ENCODE measurements at regions not wholly inside any gene's neighbourhood (a gene's known extent, or its start where the extent isn't known, plus 50 kb on each side); places are given as distances from the start of the nearest gene placed in this dataset.
"Not testable (repeated sequence)": the region's sequence is repeated elsewhere in the genome, so short reads cannot be mapped to it uniquely, and the experiment has no call there.

DNA sequence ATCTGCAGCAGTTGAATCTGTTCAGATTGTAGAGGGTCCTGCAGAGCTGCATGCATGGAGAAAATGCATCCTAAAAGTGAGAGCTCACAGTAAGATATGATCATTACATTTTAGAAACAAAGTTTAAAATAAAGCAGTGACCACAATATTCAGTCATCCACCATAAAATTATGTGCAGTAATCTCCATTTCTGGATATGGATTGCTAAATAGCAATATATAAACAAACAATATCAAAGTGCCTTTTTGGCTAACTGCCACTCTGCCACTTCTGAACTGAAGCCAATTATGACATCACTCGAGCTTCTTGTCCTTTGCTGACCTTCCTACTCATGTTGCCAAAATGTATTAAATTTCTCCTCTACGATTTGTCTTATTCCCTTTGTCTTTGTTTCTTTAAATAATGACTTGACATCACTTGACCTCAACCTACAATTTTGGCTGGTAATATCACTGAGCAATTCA is 262.0 kb upstream of the CXADR start:
- DNase-seq = no peak

DNA sequence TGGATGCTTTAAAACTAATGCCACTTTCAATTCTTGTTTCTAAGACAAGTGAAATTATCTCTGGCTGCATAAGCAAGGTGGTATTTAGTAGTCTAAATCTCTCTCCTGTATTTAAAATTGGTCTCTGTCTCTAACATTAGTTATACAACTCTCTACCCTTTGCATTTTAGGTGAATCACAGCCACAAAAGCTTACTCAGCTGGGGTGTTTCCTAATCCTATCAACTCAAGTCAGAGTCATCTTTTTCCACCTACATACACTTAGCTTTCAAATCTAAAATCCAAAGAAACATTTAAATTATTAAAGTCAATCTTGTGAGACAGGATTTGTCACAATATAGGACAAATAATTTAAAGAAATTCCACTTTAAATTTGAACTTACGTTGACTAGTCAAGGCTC is 255.1 kb upstream of the CXADR start:
- DNase-seq = no peak

DNA sequence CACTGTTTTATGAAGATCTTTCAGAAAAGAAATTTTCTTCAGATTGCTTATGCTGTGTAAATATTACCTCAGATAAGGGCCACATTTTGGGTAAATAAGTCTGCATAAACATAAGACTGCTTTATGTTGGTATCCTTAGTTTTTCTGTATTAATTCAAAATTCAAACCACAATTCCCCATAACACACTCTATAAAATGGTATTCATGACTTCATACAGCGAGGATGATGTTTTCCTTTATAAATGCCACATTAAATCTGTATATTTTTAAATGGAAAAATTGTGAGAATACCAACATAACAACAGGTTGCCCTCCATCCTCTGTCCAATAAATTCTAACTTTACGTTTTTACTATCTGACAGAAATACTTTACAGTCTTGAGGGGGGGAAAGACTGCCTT is 248.7 kb upstream of the CXADR start:
- no peak for DNase-seq

DNA sequence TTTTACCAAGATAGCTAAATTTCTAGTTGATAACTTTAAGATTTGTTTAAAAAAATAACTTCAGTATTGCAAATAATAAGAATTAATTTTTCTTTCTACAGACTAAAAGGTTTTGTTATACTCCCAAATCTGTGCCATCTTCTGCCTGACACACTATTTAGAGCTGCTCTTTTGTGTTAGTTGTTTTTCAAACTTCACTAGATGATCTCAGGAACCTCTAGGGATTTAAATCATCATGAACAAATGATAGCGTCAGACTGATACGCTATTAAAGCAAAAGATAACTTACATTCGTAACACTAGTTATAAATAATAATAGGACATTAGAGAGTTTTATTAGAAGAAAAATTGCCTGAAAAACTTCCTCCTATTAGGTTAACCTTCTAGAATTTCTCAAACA is 243.1 kb upstream of the CXADR start:
- DNase-seq = no peak

DNA sequence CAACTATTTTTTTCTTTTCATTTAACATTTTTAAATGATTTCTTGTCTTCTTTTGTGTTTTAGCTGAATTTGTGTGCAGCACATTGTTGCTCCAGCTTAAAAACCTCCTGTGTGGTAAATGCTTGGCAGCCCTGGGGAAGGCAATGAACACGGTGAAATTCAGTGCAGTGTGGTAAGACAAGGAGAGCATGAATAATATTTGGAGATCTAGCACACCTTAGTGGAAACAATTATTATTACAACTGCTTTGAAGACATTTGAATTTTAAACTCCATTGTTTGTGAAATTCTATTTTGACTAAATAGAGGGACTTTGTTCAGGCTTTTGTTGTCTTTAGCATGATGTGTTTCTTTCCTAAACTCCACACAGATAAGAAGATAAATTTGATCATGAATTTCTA is 242.6 kb upstream of the CXADR start:
- DNase-seq = no peak

DNA sequence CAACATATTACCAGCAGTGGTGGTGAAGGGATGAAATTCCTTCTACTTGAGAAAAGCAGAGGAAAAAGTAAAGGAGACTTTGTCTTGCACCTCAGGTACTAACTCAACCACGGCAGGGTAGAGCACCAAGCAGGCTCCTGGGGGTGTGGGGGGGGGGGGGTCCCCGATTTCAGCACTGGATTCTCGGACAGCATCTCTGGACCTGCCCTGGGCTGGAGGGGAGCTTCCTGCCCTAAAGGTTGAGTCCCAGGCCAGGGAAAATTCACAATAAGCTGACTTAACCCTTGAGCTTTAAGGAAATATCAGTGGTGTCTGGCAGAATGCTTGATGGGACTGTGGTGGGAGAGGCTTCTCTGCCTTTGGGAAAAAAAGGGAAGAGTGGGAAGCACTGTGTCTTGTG is 233.2 kb upstream of the CXADR start:
- DNase-seq = no peak

DNA sequence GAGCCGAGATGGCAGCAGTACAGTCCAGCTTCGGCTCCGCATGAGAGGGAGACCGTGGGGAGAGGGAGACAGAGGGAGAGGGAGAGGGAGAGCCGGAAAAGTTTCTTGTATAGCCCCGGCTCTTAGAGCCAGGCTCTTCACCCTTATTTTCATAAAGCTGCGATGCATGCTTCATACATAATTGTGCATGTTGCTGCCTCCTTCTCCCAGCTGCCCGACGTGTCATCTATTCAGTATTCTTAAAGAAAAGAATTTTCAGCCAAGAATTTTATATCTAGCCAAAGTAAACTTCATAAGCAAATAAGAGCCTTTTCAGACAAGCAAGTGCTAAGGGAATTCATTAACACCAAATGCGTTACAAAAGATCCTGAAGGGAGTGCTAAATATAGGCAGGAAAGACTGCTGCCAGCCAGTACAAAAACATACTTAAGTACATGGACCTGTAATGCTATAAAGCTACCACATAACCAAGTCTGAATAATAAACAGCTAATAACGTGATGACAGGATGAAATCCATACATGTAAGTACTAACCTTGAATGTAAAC is 219.8 kb upstream of the CXADR start:
- not testable (repeated sequence) for DNase-seq

DNA sequence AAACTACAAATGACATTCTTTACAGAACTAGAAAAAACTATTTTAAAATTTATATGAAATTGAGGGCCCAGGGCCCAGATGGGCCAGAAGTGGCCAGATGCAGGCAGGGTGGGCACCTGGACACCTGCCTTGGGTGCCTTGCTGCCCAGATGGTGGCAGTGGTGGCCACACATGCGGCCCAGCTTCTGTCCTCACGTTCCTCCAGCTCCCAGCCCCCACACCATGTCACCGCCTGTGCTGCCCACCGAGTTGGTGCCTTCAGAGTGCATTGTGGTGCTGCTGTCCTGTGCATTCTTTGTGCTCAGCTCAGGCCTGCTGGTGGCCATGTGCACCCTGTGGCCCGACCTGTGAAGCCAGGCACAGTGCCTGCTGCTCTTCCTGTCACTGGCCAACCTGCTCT is 216.8 kb upstream of the CXADR start:
- no peak for DNase-seq

DNA sequence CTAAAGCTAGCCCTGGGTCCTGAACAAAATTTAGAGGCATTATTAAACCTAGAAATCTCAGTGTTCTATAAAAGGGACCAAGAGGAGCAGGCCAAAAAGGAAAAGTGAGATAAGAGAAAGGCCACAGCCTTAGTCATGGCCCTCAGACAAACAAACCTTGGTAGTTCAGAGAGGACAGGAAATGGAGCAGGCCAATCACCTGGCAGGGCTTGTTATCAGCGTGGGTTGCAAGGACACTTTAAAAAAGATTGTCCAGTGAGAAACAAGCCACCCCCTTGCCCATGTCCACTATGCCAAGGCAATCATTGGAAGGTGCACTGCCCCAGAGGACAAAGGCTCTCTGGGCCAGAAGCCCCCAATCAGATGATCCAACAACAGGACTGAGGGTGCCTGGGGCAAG is 213.3 kb upstream of the CXADR start:
- DNase-seq = not testable (repeated sequence)

DNA sequence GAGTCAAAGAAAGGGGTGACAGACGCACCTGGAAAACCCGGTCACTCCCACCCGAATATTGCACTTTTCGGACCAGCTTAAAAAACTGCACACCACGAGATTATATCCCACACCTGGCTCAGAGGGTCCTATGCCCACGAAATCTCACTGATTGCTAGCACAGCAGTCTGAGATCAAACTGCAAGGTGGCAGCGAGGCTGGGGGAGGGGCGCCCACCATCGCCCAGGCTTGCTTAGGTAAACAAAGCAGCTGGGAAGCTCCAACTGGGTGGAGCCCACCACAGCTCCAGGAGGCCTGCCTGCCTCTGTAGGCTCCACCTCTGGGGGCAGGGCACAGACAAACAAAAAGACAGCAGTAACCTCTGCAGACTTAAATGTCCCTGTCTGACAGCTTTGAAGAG is 185.1 kb upstream of the CXADR start:
- DNase-seq = not testable (repeated sequence)

DNA sequence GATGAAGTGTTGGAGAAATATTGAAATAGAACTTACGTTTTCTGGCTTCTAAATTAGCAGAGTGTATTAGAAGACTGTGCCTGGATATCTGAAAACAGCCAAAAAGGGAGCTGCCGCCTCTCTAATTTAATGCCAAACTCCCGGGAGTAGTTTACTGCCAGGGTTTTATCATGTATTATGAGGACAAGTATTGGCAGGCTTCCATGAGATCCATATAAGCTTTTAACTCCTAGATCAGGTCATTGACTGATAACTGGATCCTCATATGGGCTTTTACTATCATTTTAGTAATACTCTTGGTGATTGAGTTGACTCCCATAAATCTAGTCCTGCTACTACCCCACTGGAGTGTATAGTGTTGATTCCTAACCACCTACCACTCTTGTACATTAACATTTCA is 178.4 kb upstream of the CXADR start:
- no peak for DNase-seq

DNA sequence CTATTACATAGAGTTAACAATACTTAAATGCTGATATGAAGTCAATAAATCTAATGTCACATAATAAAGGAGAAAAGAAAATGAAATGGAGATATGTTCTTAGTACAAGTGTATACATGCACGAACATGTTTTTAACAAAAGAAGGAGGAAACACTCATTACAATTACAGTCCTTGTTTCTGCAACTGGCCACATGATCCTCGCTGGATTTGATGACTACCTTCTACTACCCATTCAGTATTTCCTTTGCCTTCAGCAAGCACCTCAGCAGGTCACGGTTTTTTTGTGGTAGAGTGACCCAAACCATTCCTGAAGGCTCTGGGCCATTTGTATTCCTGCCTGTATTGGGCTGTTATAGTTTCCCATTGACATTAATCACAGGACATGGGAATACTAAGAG is 172.8 kb upstream of the CXADR start:
- no peak for DNase-seq

DNA sequence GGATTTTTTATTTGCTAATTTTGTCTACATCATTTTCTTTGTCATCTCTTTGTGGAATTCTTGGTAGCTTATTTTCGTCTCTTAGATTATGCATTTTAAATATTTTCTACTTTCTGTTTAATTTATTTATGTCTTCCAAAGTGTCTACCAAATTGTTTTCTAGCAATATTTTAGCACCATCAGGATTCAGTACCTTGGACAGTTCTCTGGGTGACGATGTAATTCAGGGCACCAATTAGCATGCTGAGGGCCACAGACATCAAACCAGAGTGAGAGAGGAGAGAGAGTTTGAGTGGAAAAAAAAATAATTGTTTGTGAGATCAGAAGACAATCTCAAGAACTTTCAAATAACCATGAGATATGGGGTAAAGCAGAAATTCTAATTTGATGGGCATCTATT is 169.8 kb upstream of the CXADR start:
- no peak for DNase-seq

DNA sequence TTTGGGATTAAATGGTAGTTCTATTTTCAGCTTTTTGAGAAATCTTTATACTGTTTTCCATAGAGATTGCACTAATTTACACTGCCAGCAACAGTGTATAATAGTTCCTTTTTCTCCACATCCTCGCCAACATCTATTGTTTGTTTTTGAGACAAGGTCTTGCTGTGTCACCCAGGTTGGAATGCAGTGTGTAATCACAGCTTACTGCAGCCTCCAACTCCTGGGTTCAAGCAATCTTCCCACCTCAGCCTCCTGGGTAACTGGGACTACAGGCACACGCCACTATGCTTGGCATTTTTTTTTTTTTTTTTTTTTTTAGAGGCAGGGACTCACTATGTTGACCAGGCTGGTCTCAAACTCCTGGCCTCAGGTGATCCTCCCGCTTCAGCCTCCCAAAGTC is 164.5 kb upstream of the CXADR start:
- no peak for DNase-seq

DNA sequence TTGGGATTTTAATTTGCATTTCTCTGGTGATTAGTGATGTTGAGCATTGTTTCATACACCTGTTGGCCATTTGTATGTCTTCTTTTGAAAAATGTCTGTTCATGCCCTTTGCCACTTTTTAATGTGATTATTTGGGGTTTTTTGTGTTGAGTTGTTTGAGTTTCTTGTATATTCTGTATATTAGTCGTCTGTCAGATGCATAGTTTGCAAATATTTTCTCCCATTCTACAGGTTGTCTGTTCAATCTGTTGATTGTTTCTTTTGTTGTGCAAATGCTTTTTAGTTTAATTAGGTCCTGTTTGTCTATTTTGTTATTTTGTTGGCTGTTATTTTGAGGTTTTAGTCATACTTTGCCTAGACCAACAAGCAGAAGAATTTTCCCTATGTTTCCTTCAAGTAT is 164.0 kb upstream of the CXADR start:
- DNase-seq = no peak

DNA sequence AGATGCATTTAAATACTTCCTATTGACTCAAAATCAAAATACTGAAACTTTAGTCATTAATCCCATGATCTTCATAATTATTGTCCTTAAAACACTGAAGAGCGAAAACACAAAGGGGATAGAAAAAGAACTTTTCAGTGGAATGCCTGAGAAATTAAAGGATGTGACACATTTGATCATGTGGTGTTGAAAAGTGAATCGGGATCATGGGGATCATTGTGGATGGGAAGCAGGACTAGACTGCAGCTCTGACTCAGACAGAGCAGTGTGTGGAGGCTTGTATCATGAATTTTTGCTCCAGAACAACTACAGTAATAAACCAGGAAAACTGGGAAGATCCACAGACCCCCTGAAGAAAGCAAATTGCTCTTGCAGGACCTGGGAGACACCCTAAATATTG is 161.1 kb upstream of the CXADR start:
- no peak for DNase-seq

DNA sequence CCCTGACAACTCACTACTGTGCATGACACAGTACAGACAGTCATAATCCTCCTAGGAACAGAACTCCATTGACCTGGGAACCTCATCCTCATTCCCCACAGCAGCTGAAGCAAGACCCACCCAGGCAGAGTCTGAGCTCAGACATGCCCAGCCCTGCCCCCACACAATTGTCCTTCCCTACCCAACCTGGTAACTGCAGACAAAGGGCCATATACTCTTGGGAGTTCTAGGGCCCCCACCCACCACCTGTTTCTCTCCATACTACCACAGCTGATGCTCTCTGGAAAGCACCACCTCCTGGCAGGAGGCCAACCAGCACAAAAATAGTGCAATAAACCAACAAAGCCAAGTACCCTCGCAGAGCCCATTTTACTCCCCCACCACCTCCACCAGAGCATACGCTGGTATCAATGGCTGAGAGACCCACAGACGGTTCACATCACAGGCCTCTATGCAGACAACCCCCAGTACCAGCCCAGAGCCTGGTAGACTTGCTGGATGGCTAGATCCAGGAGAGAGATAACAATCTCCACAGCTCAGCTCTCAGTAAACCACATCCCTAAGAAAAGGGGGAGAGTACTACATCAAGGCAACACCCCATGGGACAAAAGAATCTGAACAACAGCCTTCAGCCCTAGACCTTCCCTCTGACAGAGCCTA is 159.7 kb upstream of the CXADR start:
- no peak for DNase-seq

DNA sequence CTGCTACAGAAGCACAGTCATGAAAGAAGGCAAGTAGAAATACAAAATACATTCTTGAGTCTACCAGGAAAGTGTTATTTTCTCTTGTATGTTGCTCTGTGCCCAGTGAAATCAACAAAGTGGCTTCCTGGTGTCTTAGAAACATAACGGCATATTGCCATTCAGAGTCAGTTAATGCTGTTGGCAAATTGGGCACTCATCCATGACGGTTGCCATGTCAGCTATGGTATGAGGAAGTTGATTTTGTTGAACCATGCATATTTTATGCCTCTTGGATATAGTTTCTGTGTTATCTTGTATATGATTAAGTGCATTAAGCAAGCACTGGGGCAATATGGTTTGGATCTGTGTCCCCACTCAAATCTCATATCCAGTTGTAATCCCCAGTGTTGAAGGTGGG is 153.1 kb upstream of the CXADR start:
- DNase-seq = no peak

DNA sequence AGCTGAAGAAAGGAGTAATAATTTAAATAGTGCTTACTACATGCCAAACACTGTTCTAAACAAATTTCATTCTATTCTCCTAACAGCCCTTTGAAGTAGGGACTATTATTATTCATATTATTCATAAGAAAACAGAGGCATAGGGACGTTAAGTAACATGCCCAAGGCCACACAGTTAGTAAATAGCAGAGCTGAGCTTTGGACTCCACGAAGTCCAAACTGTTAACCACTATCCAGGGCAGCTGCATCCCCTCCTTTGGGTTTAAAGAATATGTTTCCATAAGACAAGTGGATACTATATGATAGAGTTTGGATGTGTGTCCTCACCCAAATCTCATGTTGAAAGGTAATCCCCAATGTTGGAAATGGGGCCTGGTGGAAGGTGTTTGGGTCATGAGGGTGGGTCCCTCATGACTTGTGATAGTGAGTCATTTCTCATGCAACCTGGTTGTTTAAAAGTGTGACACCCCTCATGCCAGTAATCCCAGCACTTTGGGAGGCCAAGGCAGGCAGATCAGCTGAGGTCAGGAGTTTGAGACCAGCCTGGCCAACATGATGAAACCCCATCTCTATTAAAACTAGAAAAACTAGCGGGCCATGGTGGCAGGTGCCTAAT is 144.0 kb upstream of the CXADR start:
- no peak for DNase-seq

DNA sequence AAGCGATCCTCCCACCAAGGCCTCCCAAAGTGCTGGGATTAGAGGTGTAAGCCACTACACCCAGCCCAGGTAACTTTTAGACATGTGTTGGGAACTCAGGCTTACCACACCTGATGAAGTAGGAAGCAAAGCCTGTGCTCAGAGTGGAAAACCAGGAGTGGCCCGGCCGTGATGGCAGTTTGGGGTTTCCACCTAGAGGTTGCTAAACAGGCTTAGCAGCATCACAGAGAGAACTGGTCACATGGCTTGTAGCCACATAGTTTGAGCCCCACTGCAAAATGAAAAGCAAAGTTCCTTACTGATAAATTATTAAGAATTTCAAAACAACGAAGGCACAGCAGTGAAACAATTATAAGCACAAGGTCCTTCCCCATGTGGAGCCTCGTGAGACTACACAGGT is 142.6 kb upstream of the CXADR start:
- DNase-seq = no peak

DNA sequence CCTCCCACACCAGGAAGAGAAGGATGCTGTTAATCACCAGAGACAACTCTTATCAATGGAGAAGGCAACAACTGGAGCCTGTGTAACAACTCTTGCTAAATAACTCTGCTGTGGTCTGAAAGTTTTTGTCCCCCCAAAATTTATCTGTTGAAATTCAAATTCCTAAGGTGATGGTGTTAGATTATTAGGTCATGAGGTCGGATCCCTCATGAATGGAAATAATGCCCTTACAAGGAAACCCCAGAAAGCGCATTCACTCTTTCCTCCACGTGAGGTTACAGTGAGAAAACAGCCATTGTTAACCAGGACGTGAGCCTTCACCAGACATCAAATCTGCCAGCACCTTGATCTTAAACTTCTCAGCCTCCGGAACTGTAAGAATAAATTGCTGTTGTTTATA is 141.9 kb upstream of the CXADR start:
- DNase-seq = no peak

DNA sequence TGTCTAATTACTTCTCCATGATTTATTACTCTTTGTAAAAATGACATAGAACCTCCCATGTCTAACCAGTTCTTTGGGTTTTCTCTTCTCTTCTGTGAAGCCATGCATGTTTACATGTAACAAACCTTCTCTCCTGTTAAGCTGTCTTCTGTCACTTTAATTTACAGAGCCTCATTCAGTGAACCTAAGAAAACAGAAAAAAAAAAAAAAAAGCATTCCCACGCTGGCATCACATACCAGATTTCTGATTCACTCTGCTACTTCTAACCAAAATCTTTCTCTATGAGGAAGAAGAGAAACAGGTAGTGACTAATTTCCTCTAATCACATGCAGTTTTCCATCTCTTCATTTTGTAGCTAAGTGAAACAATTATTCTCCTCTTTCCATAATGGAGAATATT is 141.4 kb upstream of the CXADR start:
- no peak for DNase-seq

DNA sequence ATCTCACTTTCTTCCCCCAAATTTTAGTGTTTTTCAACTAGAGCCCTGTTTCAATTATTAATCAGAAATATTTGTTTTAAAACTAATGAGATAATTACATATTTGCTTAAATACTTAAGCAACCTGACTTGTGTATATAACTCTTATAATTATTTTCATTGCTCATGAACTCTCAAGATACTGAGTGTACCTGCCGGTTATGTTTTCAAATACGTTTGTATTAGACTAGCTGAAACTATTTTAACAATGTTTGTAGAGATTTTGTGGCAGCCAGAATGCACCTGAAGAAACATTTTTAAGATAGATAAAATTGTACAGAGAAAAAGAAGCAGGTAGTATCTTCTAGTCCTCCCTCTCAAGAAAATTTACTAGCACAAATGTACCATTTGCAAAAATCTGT is 140.6 kb upstream of the CXADR start:
- DNase-seq = no peak

DNA sequence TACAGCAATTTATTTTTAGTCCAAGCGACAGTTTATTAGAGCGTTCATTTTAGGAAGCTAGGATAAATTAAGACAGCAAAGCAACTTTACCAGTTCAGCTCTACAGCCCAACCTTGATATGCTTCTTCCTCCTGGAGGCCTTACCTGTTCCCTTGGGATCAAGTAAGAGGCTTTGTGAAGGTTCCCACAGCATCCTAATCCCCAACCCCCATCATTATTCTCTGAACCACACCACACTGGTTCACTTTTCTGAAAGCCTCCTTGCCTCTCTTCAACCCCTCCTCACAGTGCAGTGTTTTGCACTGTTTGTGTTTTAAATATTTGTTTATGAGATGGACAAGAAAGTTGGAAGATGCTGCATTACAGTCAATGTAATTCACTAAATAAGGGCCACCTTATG is 126.3 kb upstream of the CXADR start:
- DNase-seq = no peak

DNA sequence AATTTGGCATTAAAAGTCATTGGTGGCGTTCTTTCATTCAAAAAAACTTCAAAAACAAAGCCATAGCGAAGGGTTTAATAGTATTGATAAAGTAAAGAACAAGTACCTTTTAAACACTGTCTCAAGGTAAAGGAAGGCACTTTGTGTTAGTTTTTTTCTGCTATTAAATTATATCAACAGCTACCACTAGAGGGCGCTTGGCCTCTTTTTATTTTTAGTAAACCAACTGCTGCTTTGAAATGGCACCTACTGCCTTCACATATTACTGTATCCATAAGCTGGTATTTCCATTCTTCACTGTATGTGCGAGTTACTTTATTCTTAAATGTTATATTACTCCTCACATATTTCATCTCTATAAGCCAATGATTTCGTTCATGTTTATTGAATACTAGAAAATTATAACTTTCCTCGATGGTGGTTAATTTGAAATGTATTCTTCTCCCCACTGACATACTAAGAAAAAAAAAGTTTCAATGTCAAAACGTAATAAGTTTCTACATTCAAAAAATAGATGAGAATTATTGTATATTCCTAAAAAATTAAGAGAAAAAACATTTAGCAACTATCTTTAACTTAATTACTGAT is 125.7 kb upstream of the CXADR start:
- peak; percentile 68 for DNase-seq
